K562 (cell line): ENCODE measurements at regions not wholly inside any gene's neighbourhood (a gene's known extent, or its start where the extent isn't known, plus 50 kb on each side); places are given as distances from the start of the nearest gene placed in this dataset.

Experiments
- ATAC-seq: fragments of 200-7000 bp; cut with Tn5 transposase; 3 replicates; pipeline ENCODE4 v1.9.1; 2020; ENCODE audit warnings: moderate library complexity
- BruUV-seq: library from RNA; stranded (reverse); fragments of 400-500 nt; replicated peaks from 2 replicates; lab custom pipeline; 2021; lab: Mats Ljungman, UMichigan
- CTCF ChIA-PET: fragments of 300-600 bp; formaldehyde crosslinking; extraction: SDS; loops from one replicate; lab custom pipeline; 2021; ENCODE audit warnings: low intra/inter-chr PET ratio; lab: Yijun Ruan, JAX
- POLR2A ChIA-PET: fragments of 300-600, 350-650 bp; sonication (Branson Sonifier 250); formaldehyde crosslinking; extraction: SDS; loops from one replicate; lab custom pipeline; 2021; ENCODE audit warnings: antibody characterized with exemption, inconsistent platforms; lab: Yijun Ruan, JAX
- DNase-seq, 4 experiments: peaks; one replicate each; pipeline versions ENCODE4 v3.0.0 to v3.0.0-alpha.2; 2011 to 2018; ENCODE audit warnings: low spot score in 3 of 4, mixed read lengths in 3 of 4; ENCODE audit errors: extremely low read depth in 1 of 4
- FAIRE-seq: peaks from 2 replicates; lab custom pipeline; 2011; peaks lifted over from hg19 to GRCh38; lab: Jason Lieb, UNC
- H2AFZ ChIP-seq: 2 replicates; pipeline ENCODE4 v1.6.0; 2011; ENCODE audit warnings: low read depth, low read length, control low read depth, inconsistent platforms
- H3K27ac ChIP-seq: fragments of 200-600 bp; 3 replicates; pipeline ENCODE4 v1.8.0; 2011; ENCODE audit warnings: low read depth, mild to moderate bottlenecking, control low read depth, inconsistent platforms, low read length, moderate library complexity, mixed read lengths; ENCODE audit errors: extremely low read depth
- H3K27me3 ChIP-seq, 2 experiments: fragments of 300-600 bp in 1 of 2; 2 replicates in 1 of 2; 3 replicates in 1 of 2; pipeline versions ENCODE4 v1.6.0 to v1.8.0; 2011; ENCODE audit warnings: inconsistent platforms in 2 of 2, low read length in 2 of 2, mild to moderate bottlenecking in 1 of 2, mixed read lengths in 1 of 2, moderate library complexity in 1 of 2; ENCODE audit not compliant: control insufficient read depth in 2 of 2, insufficient read depth in 2 of 2
- H3K36me3 ChIP-seq: fragments of 300-600 bp; 3 replicates; pipeline ENCODE4 v1.8.0; 2011; ENCODE audit warnings: mild to moderate bottlenecking, low read length, inconsistent platforms; ENCODE audit not compliant: control insufficient read depth, insufficient read depth
- H3K4me1 ChIP-seq, 2 experiments: fragments of 200-600 bp in 1 of 2; replicated peaks in 1 of 2; 2 replicates in 1 of 2; 3 replicates in 1 of 2; pipeline versions ENCODE4 v1.5.1 to v1.8.0; 2011; ENCODE audit warnings: inconsistent platforms in 2 of 2, low read length in 2 of 2, mild to moderate bottlenecking in 1 of 2, mixed read lengths in 1 of 2, moderate library complexity in 1 of 2; ENCODE audit not compliant: control insufficient read depth in 2 of 2, insufficient read depth in 2 of 2
- H3K4me2 ChIP-seq: 2 replicates; pipeline ENCODE4 v1.6.1; 2011; ENCODE audit warnings: low read length, control low read depth, inconsistent platforms, mixed read lengths; ENCODE audit not compliant: insufficient read depth
- H3K4me3 ChIP-seq: fragments of 200-600 bp; sonication (generic), shearing (Covaris generic); 2 replicates; pipeline ENCODE4 v1.5.1; 2016; ENCODE audit warnings: control low read depth, inconsistent platforms
- H3K79me2 ChIP-seq: fragments of 200-600 bp; 3 replicates; pipeline ENCODE4 v1.8.0; 2011; ENCODE audit warnings: low read length, inconsistent platforms; ENCODE audit not compliant: control insufficient read depth, insufficient read depth
- H3K9ac ChIP-seq, 2 experiments: 2 replicates each; pipeline versions ENCODE4 v1.6.0 to v1.6.1; 2011; ENCODE audit warnings: low read depth in 2 of 2, low read length in 2 of 2, control low read depth in 1 of 2, inconsistent platforms in 1 of 2, mild to moderate bottlenecking in 1 of 2, mixed read lengths in 1 of 2; ENCODE audit not compliant: insufficient read depth in 1 of 2
- H3K9me1 ChIP-seq: one replicate; pipeline ENCODE4 v1.6.0; 2011; ENCODE audit warnings: inconsistent platforms, mild to moderate bottlenecking, low read length, moderate library complexity; ENCODE audit not compliant: control insufficient read depth, insufficient read depth
- H3K9me3 ChIP-seq: replicated peaks from 2 replicates; pipeline ENCODE4 v1.5.1; 2011; ENCODE audit warnings: low read depth, low read length, inconsistent platforms; ENCODE audit not compliant: control insufficient read depth, insufficient read depth
- H4K20me1 ChIP-seq: replicated peaks from 2 replicates; pipeline ENCODE4 v1.6.1; 2011; ENCODE audit warnings: low read length, inconsistent platforms, mixed read lengths; ENCODE audit not compliant: control insufficient read depth, insufficient read depth
- CUX1 ChIP-seq: fragments of 200-800 bp; sonication (Bioruptor generic); IDR thresholded peaks from 2 replicates; pipeline ENCODE4 v1.6.1; 2016; ENCODE audit warnings: missing genetic modification characterization, missing compliant biosample characterization
- DNMT1 ChIP-seq: fragments of 450-650 bp; IDR thresholded peaks from 2 replicates; pipeline ENCODE4 v1.6.1; 2016; ENCODE audit warnings: antibody characterized with exemption, mild to moderate bottlenecking
- EP400 ChIP-seq: fragments of 450-650 bp; IDR thresholded peaks from 2 replicates; pipeline ENCODE4 v1.6.1; 2017; ENCODE audit warnings: antibody characterized with exemption, mild to moderate bottlenecking, moderate library complexity
- NR1H2 ChIP-seq: sonication (generic); formaldehyde crosslinking; IDR thresholded peaks from 2 replicates; pipeline ENCODE4 v1.4.0; 2020; ENCODE audit warnings: mild to moderate bottlenecking, missing genetic modification reagents
- PATZ1 ChIP-seq: fragments of 250-450 bp; sonication (Bioruptor Pico); IDR thresholded peaks from 2 replicates; pipeline ENCODE4 v1.5.0; 2020; ENCODE audit warnings: mild to moderate bottlenecking, borderline replicate concordance
- PHTF2 ChIP-seq: fragments of 250-450 bp; sonication (Bioruptor Pico); IDR thresholded peaks from 2 replicates; pipeline ENCODE4 v1.5.0; 2021; ENCODE audit warnings: mild to moderate bottlenecking
- SMAD1 ChIP-seq: fragments of 150-350 bp; IDR thresholded peaks from 2 replicates; pipeline ENCODE4 v1.6.1; 2014; ENCODE audit warnings: low read length, low read depth; ENCODE audit not compliant: partially characterized antibody
- TAF1 ChIP-seq: IDR thresholded peaks from 2 replicates; pipeline ENCODE4 v1.6.1; 2011; ENCODE audit warnings: mild to moderate bottlenecking, low read length, moderate library complexity; ENCODE audit not compliant: insufficient read depth, control insufficient read depth, severe bottlenecking; ENCODE audit errors: extremely low read depth
- TFAM ChIP-seq: fragments of 250-450 bp; sonication (Bioruptor Pico); conservative IDR thresholded peaks from 2 replicates; pipeline ENCODE4 v1.5.0; 2021; ENCODE audit warnings: mild to moderate bottlenecking, moderate library complexity
- ZNF717 ChIP-seq: fragments of 250-450 bp; sonication (Bioruptor Pico); IDR thresholded peaks from 2 replicates; pipeline ENCODE4 v1.5.0; 2021
- WGBS: fragments of 100-300 bp; shearing (Covaris generic); methylation state at CpG from one replicate; pipeline ENCODE4 v1.1.6; 2016; ENCODE audit warnings: low coverage, mixed read lengths; ENCODE audit not compliant: insufficient coverage; ENCODE audit errors: missing lambda C conversion rate; 5-methylcytosine and 5-hydroxymethylcytosine counted together
- in situ Hi-C: fragments of 300-500 bp; cut with MboI; formaldehyde crosslinking; loops from 4 replicates; pipeline ENCODE4 v1.15.0; 2018; ENCODE audit warnings: inconsistent platforms, mixed read lengths
- intact Hi-C: fragments of 100-400 bp; cut with micrococcal nuclease; formaldehyde crosslinking; loops from 2 replicates; pipeline ENCODE4 v1.14.2; 2022
- TF ChIP-seq, protein P1 (sequence below), 3 experiments: fragments of 200-800 bp in 1 of 3; fragments of 250-450 bp in 1 of 3; fragments of 450-650 bp in 1 of 3; sonication (Bioruptor Pico) in 1 of 3; sonication (Bioruptor generic) in 1 of 3; formaldehyde crosslinking in 1 of 3; IDR thresholded peaks; 2 replicates each; pipeline versions ENCODE4 v1.6.1 to v1.8.0; 2016 to 2022; ENCODE audit warnings: mild to moderate bottlenecking in 2 of 3, missing genetic modification characterization in 2 of 3, missing compliant biosample characterization in 1 of 3, moderate library complexity in 1 of 3

GRCh38 chr6:105573138-105573537, 170.3 kb upstream of the PREP start:
- DNase-seq (no peak), FAIRE-seq (no peak), ATAC-seq (no peak)
- Histone ChIP-seq H3K4me2 (no peak overlapping the region), H4K20me1 (no peaks in the 10 kb centered on the region), H3K79me2 (no peaks in the 10 kb centered on the region), H2AFZ (no peak overlapping the region), H3K27ac (no peak overlapping the region), H3K4me1 (no peaks in the 10 kb centered on the region), H3K36me3 (no peaks in the 10 kb centered on the region), H3K9ac (no peak overlapping the region), H3K27me3 (no peaks in the 10 kb centered on the region; a peak in 2 of 5 replicates), H3K9me1 (no peaks in the 10 kb centered on the region), H3K4me3 (no peak overlapping the region), H3K9me3 (no peaks in the 10 kb centered on the region)
- CTCF ChIA-PET = no interaction called here
- POLR2A ChIA-PET = no interaction called here
- intact Hi-C loops = loop anchor here (1.0 kb wide), 1 partner anchor 14 kb away; no protein-coding TSS in a partner anchor
- WGBS = 0% methylated on average over 2 of the region's 2 CpGs
- in situ Hi-C loops = no loop called here
- no TSS peak for BruUV-seq
- TF ChIP-seq EP400 (no peak), PHTF2 (CRISPR knock-in tag) (no peak), PATZ1 (CRISPR knock-in tag) (no peak), DNMT1 (no peak), TAF1 (no peak), ZNF717 (no peak), SMAD1 (no peak), TFAM (CRISPR knock-in tag) (no peak), CUX1 (CRISPR knock-in tag) (no peak), NR1H2 (no peak)
- TF ChIP-seq, protein P1, sequence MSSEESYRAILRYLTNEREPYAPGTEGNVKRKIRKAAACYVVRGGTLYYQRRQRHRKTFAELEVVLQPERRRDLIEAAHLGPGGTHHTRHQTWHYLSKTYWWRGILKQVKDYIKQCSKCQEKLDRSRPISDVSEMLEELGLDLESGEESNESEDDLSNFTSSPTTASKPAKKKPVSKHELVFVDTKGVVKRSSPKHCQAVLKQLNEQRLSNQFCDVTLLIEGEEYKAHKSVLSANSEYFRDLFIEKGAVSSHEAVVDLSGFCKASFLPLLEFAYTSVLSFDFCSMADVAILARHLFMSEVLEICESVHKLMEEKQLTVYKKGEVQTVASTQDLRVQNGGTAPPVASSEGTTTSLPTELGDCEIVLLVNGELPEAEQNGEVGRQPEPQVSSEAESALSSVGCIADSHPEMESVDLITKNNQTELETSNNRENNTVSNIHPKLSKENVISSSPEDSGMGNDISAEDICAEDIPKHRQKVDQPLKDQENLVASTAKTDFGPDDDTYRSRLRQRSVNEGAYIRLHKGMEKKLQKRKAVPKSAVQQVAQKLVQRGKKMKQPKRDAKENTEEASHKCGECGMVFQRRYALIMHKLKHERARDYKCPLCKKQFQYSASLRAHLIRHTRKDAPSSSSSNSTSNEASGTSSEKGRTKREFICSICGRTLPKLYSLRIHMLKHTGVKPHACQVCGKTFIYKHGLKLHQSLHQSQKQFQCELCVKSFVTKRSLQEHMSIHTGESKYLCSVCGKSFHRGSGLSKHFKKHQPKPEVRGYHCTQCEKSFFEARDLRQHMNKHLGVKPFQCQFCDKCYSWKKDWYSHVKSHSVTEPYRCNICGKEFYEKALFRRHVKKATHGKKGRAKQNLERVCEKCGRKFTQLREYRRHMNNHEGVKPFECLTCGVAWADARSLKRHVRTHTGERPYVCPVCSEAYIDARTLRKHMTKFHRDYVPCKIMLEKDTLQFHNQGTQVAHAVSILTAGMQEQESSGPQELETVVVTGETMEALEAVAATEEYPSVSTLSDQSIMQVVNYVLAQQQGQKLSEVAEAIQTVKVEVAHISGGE (CRISPR knock-in tag; IDR thresholded peaks at IDR 0.05) = no peak
